Neutrophil (primary cell): ENCODE measurements at regions not wholly inside any gene's neighbourhood (a gene's known extent, or its start where the extent isn't known, plus 50 kb on each side); places are given as distances from the start of the nearest gene placed in this dataset.

Experiments used
- H3K27ac ChIP-seq: fragments of 200-600 bp; sonication (generic); 2 replicates; pipeline ENCODE4 v1.5.1; 2016; ENCODE audit warnings: mild to moderate bottlenecking, moderate library complexity
- H3K27me3 ChIP-seq: fragments of 200-600 bp; sonication (generic); 2 replicates; pipeline ENCODE4 v1.6.0; 2016; ENCODE audit warnings: mild to moderate bottlenecking
- H3K36me3 ChIP-seq: fragments of 200-600 bp; sonication (generic); 2 replicates; pipeline ENCODE4 v1.5.1; 2017
- H3K4me1 ChIP-seq, 2 experiments: fragments of 200-600 bp in 1 of 2; sonication (generic) in 1 of 2; 1 replicate in 1 of 2; 2 replicates in 1 of 2; pipeline versions ENCODE4 v1.5.1 to v1.6.1; 2013 to 2016; ENCODE audit warnings: low read depth in 1 of 2, low read length in 1 of 2, mild to moderate bottlenecking in 1 of 2, moderate library complexity in 1 of 2; ENCODE audit not compliant: control insufficient read depth in 1 of 2, insufficient read depth in 1 of 2
- H3K4me3 ChIP-seq, 2 experiments: fragments of 200-600 bp in 1 of 2; sonication (generic) in 1 of 2; 1 replicate in 1 of 2; 2 replicates in 1 of 2; pipeline ENCODE4 v1.5.1; 2013 to 2016; ENCODE audit warnings: low read depth in 1 of 2, low read length in 1 of 2, mild to moderate bottlenecking in 1 of 2, moderate library complexity in 1 of 2
- H3K9me3 ChIP-seq: fragments of 200-600 bp; sonication (generic); 2 replicates; pipeline ENCODE4 v1.5.1; 2016
- CTCF ChIP-seq: fragments of 200-600 bp; sonication (generic); IDR thresholded peaks from 2 replicates; pipeline ENCODE4 v1.5.1; 2016; ENCODE audit warnings: antibody characterized with exemption

DNA sequence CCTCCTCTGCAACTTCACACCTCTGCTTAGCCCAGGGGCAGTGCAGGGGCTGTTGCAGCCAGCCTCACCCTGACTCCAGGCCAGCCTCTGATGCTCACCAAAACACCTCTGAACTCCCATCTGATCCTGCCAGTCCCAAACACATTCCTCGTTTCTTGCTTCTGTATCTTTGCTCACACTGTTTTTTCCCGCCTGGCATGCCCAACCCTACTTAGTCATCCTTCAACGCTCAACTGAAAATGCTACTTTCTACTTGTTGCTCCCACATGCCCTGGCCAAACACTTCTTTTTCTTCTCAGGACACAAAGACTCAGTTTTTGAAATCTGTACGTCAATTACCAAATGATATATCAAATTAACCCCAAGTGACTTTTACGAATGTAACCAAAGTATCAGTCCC lies 140.8 kb upstream of the ZBED5 start:
- Histone ChIP-seq H3K4me3 (no peak overlapping the region), H3K4me1 (no peaks in the 10 kb centered on the region), H3K27me3 (peaks cover 18% of the 10 kb centered on the region), H3K36me3 (no peaks in the 10 kb centered on the region), H3K27ac (no peak overlapping the region), H3K9me3 (no peaks in the 10 kb centered on the region)
- TF ChIP-seq CTCF, result no peak

GRCh38 chr11:10996678-10997077 lies 138.8 kb upstream of the ZBED5 start:
- TF ChIP-seq CTCF, result no peak
- no peaks in the 10 kb centered on the region for H3K9me3 ChIP-seq
- no peak overlapping the region for H3K27ac ChIP-seq
- no peaks in the 10 kb centered on the region for H3K4me1 ChIP-seq
- H3K4me3 ChIP-seq, result no peak overlapping the region
- H3K27me3 ChIP-seq, result peaks cover 9% of the 10 kb centered on the region
- H3K36me3 ChIP-seq, result no peaks in the 10 kb centered on the region

DNA sequence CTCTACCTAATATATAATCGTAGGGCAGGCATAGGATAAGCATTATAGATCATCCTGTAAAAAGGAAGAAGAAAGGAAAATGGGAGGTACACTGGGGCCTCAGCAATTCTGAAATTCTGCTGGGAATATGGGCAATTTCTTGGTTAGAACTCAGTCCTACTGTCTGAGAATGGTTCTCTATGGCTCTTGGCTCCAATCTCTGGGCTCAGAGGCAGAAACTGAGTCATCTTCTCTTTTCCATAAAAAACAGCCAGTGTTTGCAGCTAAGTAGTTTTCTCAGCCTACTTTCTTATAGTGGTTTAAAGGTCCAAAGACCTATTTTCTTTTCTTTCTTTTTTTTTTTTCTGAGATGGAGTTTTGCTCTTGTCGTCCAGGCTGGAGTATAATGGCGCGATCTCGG lies 135.8 kb upstream of the ZBED5 start:
- TF ChIP-seq CTCF, result no peak
- Histone ChIP-seq H3K9me3 (no peaks in the 10 kb centered on the region), H3K27ac (no peak overlapping the region), H3K4me3 (no peak overlapping the region), H3K4me1 (no peaks in the 10 kb centered on the region), H3K27me3 (peaks cover 8% of the 10 kb centered on the region), H3K36me3 (no peaks in the 10 kb centered on the region)

DNA sequence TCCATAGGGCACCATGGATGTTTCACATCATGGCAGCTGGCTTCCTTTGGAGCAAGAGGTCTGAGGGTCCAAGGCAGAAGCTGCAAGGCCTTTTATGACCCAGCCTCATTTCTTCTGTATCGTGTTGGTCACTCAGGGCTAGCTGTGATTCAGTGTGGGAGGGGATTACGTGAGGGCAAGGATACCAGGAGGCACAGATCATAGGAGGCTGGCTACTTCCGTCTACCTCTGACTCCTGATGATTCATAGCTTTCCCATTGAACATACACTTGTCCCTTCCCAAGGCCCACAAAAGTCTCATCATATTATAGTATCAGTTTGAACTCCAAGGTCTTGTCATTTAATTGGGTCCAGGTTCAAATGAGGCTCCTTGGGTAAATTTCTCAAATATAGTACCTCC lies 135.3 kb upstream of the ZBED5 start:
- Histone ChIP-seq H3K4me3 (no peak overlapping the region), H3K4me1 (no peaks in the 10 kb centered on the region), H3K36me3 (no peaks in the 10 kb centered on the region), H3K27me3 (peaks cover 3% of the 10 kb centered on the region), H3K27ac (no peak overlapping the region), H3K9me3 (no peaks in the 10 kb centered on the region)
- no peak for TF ChIP-seq CTCF

- H3K4me3 ChIP-seq, result no peak overlapping the region
- no peak for TF ChIP-seq CTCF
- no peaks in the 10 kb centered on the region for H3K36me3 ChIP-seq
- H3K4me1 ChIP-seq, result no peaks in the 10 kb centered on the region
- H3K27ac ChIP-seq, result no peak overlapping the region
- no peaks in the 10 kb centered on the region for H3K27me3 ChIP-seq
- H3K9me3 ChIP-seq, result no peaks in the 10 kb centered on the region
Observed at GRCh38 chr11:10991393-10991792, 133.5 kb upstream of the ZBED5 start.

DNA sequence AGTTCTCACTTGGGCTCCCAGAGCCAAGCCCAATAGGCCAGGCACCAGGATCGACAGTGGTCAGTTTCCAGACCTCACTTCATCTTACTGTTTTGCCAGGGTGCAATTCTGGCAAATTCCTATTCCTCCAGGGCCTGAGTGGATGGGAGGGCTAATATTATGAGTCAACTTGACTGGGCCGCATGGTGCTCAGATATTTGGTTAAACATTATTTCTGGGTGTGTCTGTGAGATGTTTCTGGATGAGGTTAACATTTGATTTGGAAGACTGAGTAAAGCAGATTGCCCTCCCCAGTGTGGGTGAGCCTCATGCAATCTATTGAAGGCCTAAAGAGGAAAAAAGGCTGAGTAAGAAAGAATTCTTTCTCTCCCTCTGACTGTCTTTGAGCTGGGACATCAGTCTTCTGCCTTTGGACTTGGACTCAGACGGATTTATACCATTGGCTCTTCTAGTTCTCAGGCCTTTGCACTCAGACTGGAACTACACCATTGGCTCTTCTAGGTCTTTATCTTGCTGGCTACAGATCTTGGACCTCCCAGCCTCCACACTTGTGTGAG lies 132.9 kb upstream of the ZBED5 start:
- no peak for TF ChIP-seq CTCF
- Histone ChIP-seq H3K36me3 (no peaks in the 10 kb centered on the region), H3K9me3 (no peaks in the 10 kb centered on the region), H3K27me3 (no peaks in the 10 kb centered on the region), H3K27ac (no peak overlapping the region), H3K4me1 (no peaks in the 10 kb centered on the region), H3K4me3 (no peak overlapping the region)
